ENCODE measurements at regions not wholly inside any gene's neighbourhood (a gene's known extent, or its start where the extent isn't known, plus 50 kb on each side); places are given as distances from the start of the nearest gene placed in this dataset.
A peak's percentile ranks its signal among the peaks of the same experiment; 100 is the strongest.

- no peaks in the 10 kb centered on the region for H3K4me1 ChIP-seq (ENCODE audit: control insufficient read depth, insufficient read depth, low read length, poor library complexity, severe bottlenecking)
- no peak overlapping the region for H3K4me3 ChIP-seq (ENCODE audit: extremely low read depth, insufficient read depth, low read length, poor library complexity, severe bottlenecking)
- peaks cover 4% of the 10 kb centered on the region for H3K9me3 ChIP-seq (ENCODE audit: control insufficient read depth, low read length)
- H3K36me3 ChIP-seq (ENCODE audit: control insufficient read depth, insufficient read depth, low read length), result no peaks in the 10 kb centered on the region
- no peak overlapping the region for H3K27ac ChIP-seq (ENCODE audit: low read depth, low read length, severe bottlenecking)
- WGBS, 2 experiments (ENCODE audit: insufficient coverage in 2 of 2), result 76 to 81% methylated on average over 4 to 5 of the region's 7 CpGs
These were observed 253.1 kb downstream of the CDCA7 start for GRCh38 chr2:173607606-173608311.

DNA sequence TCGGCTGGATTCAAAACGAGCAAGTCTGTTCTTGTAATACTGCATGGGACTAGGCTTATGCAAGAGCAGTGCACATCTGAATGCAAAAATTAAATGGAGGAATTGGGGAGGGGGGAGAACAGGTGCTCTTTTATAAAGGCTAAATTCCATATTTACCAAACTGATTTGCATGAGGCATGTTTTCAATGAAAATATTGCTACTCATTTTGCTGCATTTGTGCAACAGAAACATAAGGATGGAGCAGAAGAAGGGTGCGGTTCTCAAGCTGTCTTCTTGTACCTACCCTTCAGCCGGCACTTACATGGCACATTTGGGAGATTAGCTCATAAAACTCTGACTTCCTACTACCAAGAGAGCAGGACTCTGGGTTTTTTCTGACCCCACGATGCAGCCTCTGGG, 256.4 kb downstream of the CDCA7 start:
- no peak overlapping the region for H3K27ac ChIP-seq (ENCODE audit: low read depth, low read length, severe bottlenecking)
- no peak overlapping the region for H3K4me3 ChIP-seq (ENCODE audit: extremely low read depth, insufficient read depth, low read length, poor library complexity, severe bottlenecking)
- no peaks in the 10 kb centered on the region for H3K9me3 ChIP-seq (ENCODE audit: control insufficient read depth, low read length)
- H3K4me1 ChIP-seq (ENCODE audit: control insufficient read depth, insufficient read depth, low read length, poor library complexity, severe bottlenecking), result no peaks in the 10 kb centered on the region
- no peaks in the 10 kb centered on the region for H3K36me3 ChIP-seq (ENCODE audit: control insufficient read depth, insufficient read depth, low read length)
- 95 to 97% methylated on average over 5 of the region's 5 CpGs for WGBS, 2 experiments (ENCODE audit: insufficient coverage in 2 of 2)

- H3K27ac ChIP-seq (ENCODE audit: low read depth, low read length, severe bottlenecking), result no peak overlapping the region
- peaks cover 6% of the 10 kb centered on the region for H3K9me3 ChIP-seq (ENCODE audit: control insufficient read depth, low read length)
- 50 to 73% methylated on average over 2 to 3 of the region's 3 CpGs for WGBS, 2 experiments (ENCODE audit: insufficient coverage in 2 of 2)
- no peaks in the 10 kb centered on the region for H3K4me1 ChIP-seq (ENCODE audit: control insufficient read depth, insufficient read depth, low read length, poor library complexity, severe bottlenecking)
- H3K4me3 ChIP-seq (ENCODE audit: extremely low read depth, insufficient read depth, low read length, poor library complexity, severe bottlenecking), result no peak overlapping the region
- H3K36me3 ChIP-seq (ENCODE audit: control insufficient read depth, insufficient read depth, low read length), result no peaks in the 10 kb centered on the region
These were observed 257.7 kb downstream of the CDCA7 start for GRCh38 chr2:173612354-173612753.

GRCh38 chr2:173613386-173613785, 258.7 kb downstream of the CDCA7 start:
- no peak overlapping the region for H3K27ac ChIP-seq (ENCODE audit: low read depth, low read length, severe bottlenecking)
- WGBS, 2 experiments (ENCODE audit: insufficient coverage in 2 of 2), result 86% methylated on average over 1 of the region's 5 CpGs; no CpG with 5 or more reads in 1 of the 2 experiments
- peaks cover 6% of the 10 kb centered on the region for H3K9me3 ChIP-seq (ENCODE audit: control insufficient read depth, low read length)
- H3K36me3 ChIP-seq (ENCODE audit: control insufficient read depth, insufficient read depth, low read length), result no peaks in the 10 kb centered on the region
- no peak overlapping the region for H3K4me3 ChIP-seq (ENCODE audit: extremely low read depth, insufficient read depth, low read length, poor library complexity, severe bottlenecking)
- H3K4me1 ChIP-seq (ENCODE audit: control insufficient read depth, insufficient read depth, low read length, poor library complexity, severe bottlenecking), result no peaks in the 10 kb centered on the region

DNA sequence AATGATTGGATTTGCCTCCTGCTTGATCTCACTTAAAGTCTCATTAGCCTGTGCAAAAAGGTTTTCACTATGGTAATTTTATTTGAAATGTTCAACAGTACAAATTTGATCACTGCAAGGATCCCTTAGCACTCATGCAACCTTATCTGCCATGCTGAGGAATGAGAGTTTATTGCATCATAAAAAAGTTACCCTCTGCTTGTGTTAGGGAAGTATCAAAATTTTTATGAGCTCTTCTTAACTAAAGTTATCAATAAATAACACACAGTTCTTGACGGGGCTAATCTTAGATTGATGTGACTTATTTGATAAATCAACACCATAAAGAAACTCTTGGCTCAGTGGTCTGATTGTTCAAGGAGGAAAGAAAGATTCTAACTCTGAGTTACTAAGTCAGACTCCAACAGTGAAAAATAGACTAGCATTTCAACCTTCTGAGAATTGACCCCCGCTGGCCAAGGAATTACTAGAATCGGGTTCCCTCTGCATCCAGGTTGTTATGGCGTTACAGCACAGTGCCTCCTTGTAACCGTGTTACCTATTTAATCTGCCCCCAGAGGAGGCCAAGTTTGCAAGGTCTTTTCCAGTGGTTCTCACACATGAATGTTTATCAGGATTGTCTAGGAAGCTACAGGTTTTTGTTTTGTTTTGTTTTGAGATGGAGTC, 259.7 kb downstream of the CDCA7 start:
- 91 to 94% methylated on average over 4 of the region's 5 CpGs for WGBS, 2 experiments (ENCODE audit: insufficient coverage in 2 of 2)
- H3K36me3 ChIP-seq (ENCODE audit: control insufficient read depth, insufficient read depth, low read length), result no peaks in the 10 kb centered on the region
- H3K4me3 ChIP-seq (ENCODE audit: extremely low read depth, insufficient read depth, low read length, poor library complexity, severe bottlenecking), result no peak overlapping the region
- H3K4me1 ChIP-seq (ENCODE audit: control insufficient read depth, insufficient read depth, low read length, poor library complexity, severe bottlenecking), result no peaks in the 10 kb centered on the region
- H3K27ac ChIP-seq (ENCODE audit: low read depth, low read length, severe bottlenecking), result no peak overlapping the region
- peaks cover 6% of the 10 kb centered on the region for H3K9me3 ChIP-seq (ENCODE audit: control insufficient read depth, low read length)

DNA sequence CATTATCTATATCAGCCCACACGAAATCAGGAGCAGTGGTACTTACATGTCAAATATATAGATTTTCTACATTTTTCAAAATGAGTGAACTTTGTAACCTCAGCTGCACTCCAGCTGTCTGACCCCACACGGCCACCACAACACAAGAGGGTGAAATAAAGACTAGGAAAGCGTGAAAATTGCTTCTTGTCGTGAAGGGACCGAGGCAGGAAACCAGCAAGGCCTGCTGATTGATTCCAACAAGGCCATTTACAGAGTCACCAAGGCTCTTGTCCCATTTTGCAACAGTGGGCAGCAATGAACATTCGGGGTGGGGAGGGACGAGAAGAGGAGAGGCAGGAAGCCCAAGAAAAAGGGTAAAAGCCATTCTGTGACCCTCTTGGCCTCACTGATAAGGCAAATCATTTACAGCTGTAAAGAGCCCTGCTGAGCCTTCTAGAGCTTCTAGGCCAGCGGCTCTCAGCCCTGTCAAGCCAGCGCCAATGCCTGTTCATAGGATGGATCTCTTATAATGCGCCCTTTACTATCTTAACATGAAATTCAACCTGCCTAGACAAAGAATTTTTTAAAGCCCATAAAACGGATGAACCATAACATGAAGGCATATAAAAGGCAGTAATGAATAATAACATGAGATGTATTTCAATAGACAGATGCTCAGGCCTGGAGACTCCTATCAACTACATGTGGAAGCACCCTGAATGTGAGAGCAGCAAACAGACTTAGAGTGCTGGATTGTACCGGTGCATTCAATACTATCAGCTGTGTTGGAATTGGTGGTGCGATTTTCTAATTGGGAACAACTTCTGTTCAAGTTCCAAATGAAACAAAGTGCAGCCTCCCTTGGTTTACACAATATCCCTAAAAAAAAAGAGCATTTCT, 269.0 kb downstream of the CDCA7 start:
- WGBS, 2 experiments (ENCODE audit: insufficient coverage in 2 of 2), result 44 to 53% methylated on average over 7 to 8 of the region's 13 CpGs
- no peaks in the 10 kb centered on the region for H3K36me3 ChIP-seq (ENCODE audit: control insufficient read depth, insufficient read depth, low read length)
- no peak overlapping the region for H3K27ac ChIP-seq (ENCODE audit: low read depth, low read length, severe bottlenecking)
- H3K4me1 ChIP-seq (ENCODE audit: control insufficient read depth, insufficient read depth, low read length, poor library complexity, severe bottlenecking), result no peaks in the 10 kb centered on the region
- H3K4me3 ChIP-seq (ENCODE audit: extremely low read depth, insufficient read depth, low read length, poor library complexity, severe bottlenecking), result no peak overlapping the region
- no peaks in the 10 kb centered on the region for H3K9me3 ChIP-seq (ENCODE audit: control insufficient read depth, low read length)

GRCh38 chr2:173625315-173625714, 270.6 kb downstream of the CDCA7 start:
- Histone ChIP-seq H3K27ac (ENCODE audit: low read depth, low read length, severe bottlenecking) (no peak overlapping the region), H3K9me3 (ENCODE audit: control insufficient read depth, low read length) (no peaks in the 10 kb centered on the region), H3K4me1 (ENCODE audit: control insufficient read depth, insufficient read depth, low read length, poor library complexity, severe bottlenecking) (no peaks in the 10 kb centered on the region), H3K36me3 (ENCODE audit: control insufficient read depth, insufficient read depth, low read length) (no peaks in the 10 kb centered on the region), H3K4me3 (ENCODE audit: extremely low read depth, insufficient read depth, low read length, poor library complexity, severe bottlenecking) (no peak overlapping the region)
- 91 to 94% methylated on average over 6 to 11 of the region's 11 CpGs for WGBS, 2 experiments (ENCODE audit: insufficient coverage in 2 of 2)

DNA sequence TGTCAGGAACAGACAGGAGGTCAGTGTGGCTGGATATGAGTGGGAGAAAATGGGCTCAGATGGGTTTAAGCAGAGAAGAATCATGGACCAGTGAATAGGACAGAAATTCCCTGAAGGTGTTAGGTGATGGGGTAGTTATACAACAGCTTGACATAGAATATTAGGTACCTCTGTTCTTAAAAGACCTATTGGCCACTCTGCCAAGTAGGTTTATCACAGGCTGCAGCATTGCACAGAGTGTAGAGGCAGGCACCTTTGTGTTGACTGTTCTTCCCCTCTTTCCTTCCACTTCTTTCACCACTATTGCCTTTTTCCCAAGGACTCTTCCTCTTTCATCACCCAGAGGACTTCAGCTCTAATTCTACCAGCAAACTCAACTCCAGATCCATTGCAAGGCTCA, 274.4 kb downstream of the CDCA7 start:
- H3K9me3 ChIP-seq (ENCODE audit: control insufficient read depth, low read length), result no peaks in the 10 kb centered on the region
- no peaks in the 10 kb centered on the region for H3K4me1 ChIP-seq (ENCODE audit: control insufficient read depth, insufficient read depth, low read length, poor library complexity, severe bottlenecking)
- no peaks in the 10 kb centered on the region for H3K36me3 ChIP-seq (ENCODE audit: control insufficient read depth, insufficient read depth, low read length)
- H3K4me3 ChIP-seq (ENCODE audit: extremely low read depth, insufficient read depth, low read length, poor library complexity, severe bottlenecking), result no peak overlapping the region
- H3K27ac ChIP-seq (ENCODE audit: low read depth, low read length, severe bottlenecking), result no peak overlapping the region

- Histone ChIP-seq H3K4me1 (ENCODE audit: control insufficient read depth, insufficient read depth, low read length, poor library complexity, severe bottlenecking) (no peaks in the 10 kb centered on the region), H3K27ac (ENCODE audit: low read depth, low read length, severe bottlenecking) (peak overlapping the region; percentile 60), H3K9me3 (ENCODE audit: control insufficient read depth, low read length) (no peaks in the 10 kb centered on the region), H3K4me3 (ENCODE audit: extremely low read depth, insufficient read depth, low read length, poor library complexity, severe bottlenecking) (no peak overlapping the region), H3K36me3 (ENCODE audit: control insufficient read depth, insufficient read depth, low read length) (no peaks in the 10 kb centered on the region)
- WGBS, 2 experiments (ENCODE audit: insufficient coverage in 2 of 2), result 82 to 89% methylated on average over 2 to 5 of the region's 9 CpGs
These were observed 275.9 kb downstream of the CDCA7 start for GRCh38 chr2:173630425-173631126.

- H3K4me3 ChIP-seq (ENCODE audit: extremely low read depth, insufficient read depth, low read length, poor library complexity, severe bottlenecking), result no peak overlapping the region
- 48 to 58% methylated on average over 2 to 3 of the region's 4 CpGs for WGBS, 2 experiments (ENCODE audit: insufficient coverage in 2 of 2)
These were observed 276.4 kb downstream of the CDCA7 start for GRCh38 chr2:173631127-173631460.

More at GRCh38 chr2:173631127-173631460, 276.4 kb downstream of the CDCA7 start:
- H3K36me3 ChIP-seq (ENCODE audit: control insufficient read depth, insufficient read depth, low read length), result no peaks in the 10 kb centered on the region
- no peaks in the 10 kb centered on the region for H3K9me3 ChIP-seq (ENCODE audit: control insufficient read depth, low read length)
- H3K27ac ChIP-seq (ENCODE audit: low read depth, low read length, severe bottlenecking), result peak overlapping the region; percentile 60
- H3K4me1 ChIP-seq (ENCODE audit: control insufficient read depth, insufficient read depth, low read length, poor library complexity, severe bottlenecking), result no peaks in the 10 kb centered on the region
